ENCODE measurements at regions not wholly inside any gene's neighbourhood (a gene's known extent, or its start where the extent isn't known, plus 50 kb on each side); places are given as distances from the start of the nearest gene placed in this dataset.

- no peaks in the 10 kb centered on the region for H3K9me3 ChIP-seq (ENCODE audit: control insufficient read depth, low read depth, low read length)
- DNase-seq = peak in 1 of 2 donors; percentile 52
- H3K27me3 ChIP-seq (ENCODE audit: control insufficient read depth, insufficient read depth, low read length) = no peaks in the 10 kb centered on the region
These were observed 296.5 kb downstream of the NDFIP2 start for GRCh38 chr13:79777504-79777903.

GRCh38 chr13:79776531-79777295 is 295.8 kb downstream of the NDFIP2 start:
- H3K4me1 ChIP-seq (ENCODE audit: control insufficient read depth, insufficient read depth, low read length) = peaks cover 38% of the 10 kb centered on the region
- H3K27ac ChIP-seq (ENCODE audit: low read length) = peak overlapping the region; percentile 43
- H3K27me3 ChIP-seq (ENCODE audit: control insufficient read depth, insufficient read depth, low read length) = no peaks in the 10 kb centered on the region
- H3K9me3 ChIP-seq (ENCODE audit: control insufficient read depth, low read depth, low read length) = peaks cover 1% of the 10 kb centered on the region
- H3K4me3 ChIP-seq (ENCODE audit: low read length) = no peak overlapping the region
- 63% methylated on average over 2 of the region's 3 CpGs for WGBS (ENCODE audit: insufficient coverage, low lambda C conversion rate)
- no peaks in the 10 kb centered on the region for H3K36me3 ChIP-seq (ENCODE audit: control insufficient read depth, insufficient read depth, low read length)
- peak; percentile 51 to 79 for DNase-seq

More at GRCh38 chr13:79777504-79777903, 296.5 kb downstream of the NDFIP2 start:
- no peaks in the 10 kb centered on the region for H3K36me3 ChIP-seq (ENCODE audit: control insufficient read depth, insufficient read depth, low read length)
- no peak overlapping the region for H3K4me3 ChIP-seq (ENCODE audit: low read length)
- no CpG with 5 or more reads among the region's 2 CpGs for WGBS (ENCODE audit: insufficient coverage, low lambda C conversion rate)
- H3K27ac ChIP-seq (ENCODE audit: low read length) = peak overlapping the region; percentile 18
- peaks cover 45% of the 10 kb centered on the region for H3K4me1 ChIP-seq (ENCODE audit: control insufficient read depth, insufficient read depth, low read length)

- Histone ChIP-seq H3K9me3 (ENCODE audit: control insufficient read depth, low read depth, low read length) (peaks cover 4% of the 10 kb centered on the region), H3K27me3 (ENCODE audit: control insufficient read depth, insufficient read depth, low read length) (no peaks in the 10 kb centered on the region), H3K4me3 (ENCODE audit: low read length) (no peak overlapping the region), H3K27ac (ENCODE audit: low read length) (peak overlapping the region; percentile 43), H3K4me1 (ENCODE audit: control insufficient read depth, insufficient read depth, low read length) (peaks cover 37% of the 10 kb centered on the region), H3K36me3 (ENCODE audit: control insufficient read depth, insufficient read depth, low read length) (no peaks in the 10 kb centered on the region)
- DNase-seq = peak; percentile 63 to 74
- WGBS (ENCODE audit: insufficient coverage, low lambda C conversion rate) = 14% methylated on average over 1 of the region's 1 CpG
These were observed 294.9 kb downstream of the NDFIP2 start for GRCh38 chr13:79775830-79776229.

GRCh38 chr13:79772811-79773210 is 291.9 kb downstream of the NDFIP2 start:
- no peak for DNase-seq
- WGBS (ENCODE audit: insufficient coverage, low lambda C conversion rate) = 100% methylated on average over 1 of the region's 1 CpG
- H3K27me3 ChIP-seq (ENCODE audit: control insufficient read depth, insufficient read depth, low read length) = no peaks in the 10 kb centered on the region
- no peaks in the 10 kb centered on the region for H3K36me3 ChIP-seq (ENCODE audit: control insufficient read depth, insufficient read depth, low read length)
- H3K9me3 ChIP-seq (ENCODE audit: control insufficient read depth, low read depth, low read length) = peaks cover 4% of the 10 kb centered on the region
- no peak overlapping the region for H3K4me3 ChIP-seq (ENCODE audit: low read length)
- no peak overlapping the region for H3K27ac ChIP-seq (ENCODE audit: low read length)
- H3K4me1 ChIP-seq (ENCODE audit: control insufficient read depth, insufficient read depth, low read length) = peaks cover 20% of the 10 kb centered on the region

- Histone ChIP-seq H3K36me3 (ENCODE audit: control insufficient read depth, insufficient read depth, low read length) (no peaks in the 10 kb centered on the region), H3K4me1 (ENCODE audit: control insufficient read depth, insufficient read depth, low read length) (peaks cover 8% of the 10 kb centered on the region), H3K4me3 (ENCODE audit: low read length) (no peak overlapping the region), H3K27ac (ENCODE audit: low read length) (no peak overlapping the region), H3K9me3 (ENCODE audit: control insufficient read depth, low read depth, low read length) (peaks cover 4% of the 10 kb centered on the region), H3K27me3 (ENCODE audit: control insufficient read depth, insufficient read depth, low read length) (no peaks in the 10 kb centered on the region)
- DNase-seq = no peak
These were observed 290.5 kb downstream of the NDFIP2 start for GRCh38 chr13:79771493-79771892.

GRCh38 chr13:79770056-79770455 is 289.1 kb downstream of the NDFIP2 start:
- H3K36me3 ChIP-seq (ENCODE audit: control insufficient read depth, insufficient read depth, low read length) = no peaks in the 10 kb centered on the region
- DNase-seq = no peak
- H3K4me3 ChIP-seq (ENCODE audit: low read length) = no peak overlapping the region
- no peaks in the 10 kb centered on the region for H3K4me1 ChIP-seq (ENCODE audit: control insufficient read depth, insufficient read depth, low read length)
- no peaks in the 10 kb centered on the region for H3K27me3 ChIP-seq (ENCODE audit: control insufficient read depth, insufficient read depth, low read length)
- no CpG with 5 or more reads among the region's 1 CpG for WGBS (ENCODE audit: insufficient coverage, low lambda C conversion rate)
- H3K27ac ChIP-seq (ENCODE audit: low read length) = no peak overlapping the region
- peaks cover 4% of the 10 kb centered on the region for H3K9me3 ChIP-seq (ENCODE audit: control insufficient read depth, low read depth, low read length)

GRCh38 chr13:79767126-79767525 is 286.2 kb downstream of the NDFIP2 start:
- H3K36me3 ChIP-seq (ENCODE audit: control insufficient read depth, insufficient read depth, low read length) = no peaks in the 10 kb centered on the region
- no peak for DNase-seq
- no peak overlapping the region for H3K4me3 ChIP-seq (ENCODE audit: low read length)
- no peaks in the 10 kb centered on the region for H3K27me3 ChIP-seq (ENCODE audit: control insufficient read depth, insufficient read depth, low read length)
- no peaks in the 10 kb centered on the region for H3K4me1 ChIP-seq (ENCODE audit: control insufficient read depth, insufficient read depth, low read length)
- no CpG with 5 or more reads among the region's 2 CpGs for WGBS (ENCODE audit: insufficient coverage, low lambda C conversion rate)
- H3K27ac ChIP-seq (ENCODE audit: low read length) = no peak overlapping the region
- peaks cover 4% of the 10 kb centered on the region for H3K9me3 ChIP-seq (ENCODE audit: control insufficient read depth, low read depth, low read length)

- H3K27ac ChIP-seq (ENCODE audit: low read length) = no peak overlapping the region
- H3K36me3 ChIP-seq (ENCODE audit: control insufficient read depth, insufficient read depth, low read length) = no peaks in the 10 kb centered on the region
- H3K4me1 ChIP-seq (ENCODE audit: control insufficient read depth, insufficient read depth, low read length) = no peaks in the 10 kb centered on the region
- no peak overlapping the region for H3K4me3 ChIP-seq (ENCODE audit: low read length)
- no peaks in the 10 kb centered on the region for H3K9me3 ChIP-seq (ENCODE audit: control insufficient read depth, low read depth, low read length)
- no peak for DNase-seq
- no peaks in the 10 kb centered on the region for H3K27me3 ChIP-seq (ENCODE audit: control insufficient read depth, insufficient read depth, low read length)
These were observed 284.4 kb downstream of the NDFIP2 start for GRCh38 chr13:79765331-79765730.

- no peaks in the 10 kb centered on the region for H3K4me1 ChIP-seq (ENCODE audit: control insufficient read depth, insufficient read depth, low read length)
- no peak overlapping the region for H3K27ac ChIP-seq (ENCODE audit: low read length)
- H3K9me3 ChIP-seq (ENCODE audit: control insufficient read depth, low read depth, low read length) = no peaks in the 10 kb centered on the region
- H3K36me3 ChIP-seq (ENCODE audit: control insufficient read depth, insufficient read depth, low read length) = no peaks in the 10 kb centered on the region
- H3K4me3 ChIP-seq (ENCODE audit: low read length) = no peak overlapping the region
- peak; percentile 31 to 47 for DNase-seq
- WGBS (ENCODE audit: insufficient coverage, low lambda C conversion rate) = no CpG with 5 or more reads among the region's 3 CpGs
- no peaks in the 10 kb centered on the region for H3K27me3 ChIP-seq (ENCODE audit: control insufficient read depth, insufficient read depth, low read length)
These were observed 269.1 kb downstream of the NDFIP2 start for GRCh38 chr13:79749984-79750551.

- no peak for DNase-seq
- WGBS (ENCODE audit: insufficient coverage, low lambda C conversion rate) = 100% methylated on average over 1 of the region's 2 CpGs
- Histone ChIP-seq H3K36me3 (ENCODE audit: control insufficient read depth, insufficient read depth, low read length) (no peaks in the 10 kb centered on the region), H3K27ac (ENCODE audit: low read length) (no peak overlapping the region), H3K4me3 (ENCODE audit: low read length) (no peak overlapping the region), H3K4me1 (ENCODE audit: control insufficient read depth, insufficient read depth, low read length) (no peaks in the 10 kb centered on the region), H3K9me3 (ENCODE audit: control insufficient read depth, low read depth, low read length) (no peaks in the 10 kb centered on the region), H3K27me3 (ENCODE audit: control insufficient read depth, insufficient read depth, low read length) (no peaks in the 10 kb centered on the region)
These were observed 268.6 kb downstream of the NDFIP2 start for GRCh38 chr13:79749566-79749965.

- DNase-seq = no peak
- H3K27me3 ChIP-seq (ENCODE audit: control insufficient read depth, insufficient read depth, low read length) = no peaks in the 10 kb centered on the region
- no peaks in the 10 kb centered on the region for H3K9me3 ChIP-seq (ENCODE audit: control insufficient read depth, low read depth, low read length)
- no peak overlapping the region for H3K4me3 ChIP-seq (ENCODE audit: low read length)
- no CpG with 5 or more reads among the region's 2 CpGs for WGBS (ENCODE audit: insufficient coverage, low lambda C conversion rate)
- H3K4me1 ChIP-seq (ENCODE audit: control insufficient read depth, insufficient read depth, low read length) = peaks cover 11% of the 10 kb centered on the region
- no peaks in the 10 kb centered on the region for H3K36me3 ChIP-seq (ENCODE audit: control insufficient read depth, insufficient read depth, low read length)
- H3K27ac ChIP-seq (ENCODE audit: low read length) = no peak overlapping the region
These were observed 264.1 kb downstream of the NDFIP2 start for GRCh38 chr13:79745081-79745480.
